Naive thymus-derived CD8-positive, alpha-beta T cell (primary cell): ENCODE measurements at regions not wholly inside any gene's neighbourhood (a gene's known extent, or its start where the extent isn't known, plus 50 kb on each side); places are given as distances from the start of the nearest gene placed in this dataset.

ENCODE experiments used
- ATAC-seq, 2 donors: fragments of 150-1000 bp; cut with Tn5 transposase in 1 of 2; sonication (Bioruptor Pico), chemical (Tn5 transposase) in 1 of 2; 1 replicate in 1 of 2; 2 replicates in 1 of 2; pipeline ENCODE4 v1.10.0; 2021; ENCODE audit warnings: mild to moderate bottlenecking in 2 of 2, moderate library complexity in 2 of 2
- POLR2A ChIA-PET: fragments of 350-600 bp; sonication (Branson Sonifier 250); formaldehyde crosslinking; loops from one replicate; lab custom pipeline; 2021; ENCODE audit warnings: antibody characterized with exemption; lab: Charles Lee
- DNase-seq, 10 donors: peaks; one replicate each; pipeline versions ENCODE4 v3.0.0 to v3.0.0-alpha.2; 2020 to 2022
- H3K27ac Mint-ChIP-seq, 10 donors: one replicate each; pipeline ENCODE4 v1.8.0; 2020 to 2022; ENCODE audit warnings: mild to moderate bottlenecking in 10 of 10, mixed read lengths in 10 of 10, moderate library complexity in 4 of 10, inconsistent platforms in 1 of 10
- H3K27me3 Mint-ChIP-seq, 5 donors: one replicate each; pipeline ENCODE4 v1.8.0; 2021 to 2022; ENCODE audit warnings: mixed read lengths in 5 of 5
- H3K36me3 Mint-ChIP-seq, 3 donors: one replicate each; pipeline ENCODE4 v1.8.0; 2020 to 2022; ENCODE audit warnings: mixed read lengths in 3 of 3, mild to moderate bottlenecking in 2 of 3, inconsistent platforms in 1 of 3
- H3K4me1 Mint-ChIP-seq, 4 donors: one replicate each; pipeline ENCODE4 v1.8.0; 2021 to 2022; ENCODE audit warnings: mixed read lengths in 4 of 4
- H3K4me3 Mint-ChIP-seq, 10 donors: one replicate each; pipeline ENCODE4 v1.8.0; 2020 to 2022; ENCODE audit warnings: mild to moderate bottlenecking in 10 of 10, mixed read lengths in 10 of 10, moderate library complexity in 6 of 10, inconsistent platforms in 1 of 10
- H3K9me3 Mint-ChIP-seq, 9 donors: one replicate each; pipeline ENCODE4 v1.8.0; 2020 to 2022; ENCODE audit warnings: mixed read lengths in 9 of 9, mild to moderate bottlenecking in 3 of 9, inconsistent platforms in 1 of 9, moderate library complexity in 1 of 9

DNA sequence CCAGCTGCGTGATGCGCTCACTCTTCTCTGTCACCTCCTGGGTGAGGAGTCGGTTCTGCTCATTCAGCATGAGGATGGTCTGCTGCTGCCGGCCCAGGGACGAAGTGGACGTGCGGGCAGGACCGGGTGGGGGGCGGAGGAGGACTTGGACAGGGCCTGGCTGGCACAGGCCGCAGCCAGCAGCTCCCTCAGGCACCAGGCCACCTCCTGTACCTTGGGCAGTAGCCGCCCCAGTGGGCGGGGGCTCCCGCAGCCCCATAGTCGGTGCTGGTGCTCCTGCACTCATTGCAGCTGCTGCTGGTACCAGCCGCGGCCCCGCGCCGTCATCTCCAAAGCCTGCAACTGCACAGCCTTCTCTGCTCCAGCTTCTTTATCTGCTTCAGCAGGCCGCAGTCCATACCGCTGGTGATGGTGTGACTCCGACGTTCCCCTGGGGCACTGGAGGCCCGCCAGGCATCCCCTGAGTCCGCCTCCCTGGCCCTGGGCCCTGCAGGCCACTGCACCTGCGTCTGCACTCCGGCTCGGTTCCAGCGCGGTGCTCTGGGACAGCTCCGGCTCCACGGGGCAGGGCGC, 884.9 kb upstream of the ZNF722 start:
- POLR2A ChIA-PET = interaction anchor here (0.6 kb wide), 1 partner anchor 1601 kb away, joined by 4 read pairs; no protein-coding TSS in a partner anchor
- no peak for ATAC-seq
- no peak for DNase-seq
- H3K27ac Mint-ChIP-seq = no peak overlapping the region
- no peaks in the 10 kb centered on the region for H3K4me1 Mint-ChIP-seq
- peaks cover 0 to 49% (median 16%) of the 10 kb centered on the region in 9 donors for H3K9me3 Mint-ChIP-seq
- no peaks in the 10 kb centered on the region for H3K27me3 Mint-ChIP-seq
- H3K4me3 Mint-ChIP-seq = no peak overlapping the region
- peaks cover 0 to 13% (median 0%) of the 10 kb centered on the region in 3 donors for H3K36me3 Mint-ChIP-seq

DNA sequence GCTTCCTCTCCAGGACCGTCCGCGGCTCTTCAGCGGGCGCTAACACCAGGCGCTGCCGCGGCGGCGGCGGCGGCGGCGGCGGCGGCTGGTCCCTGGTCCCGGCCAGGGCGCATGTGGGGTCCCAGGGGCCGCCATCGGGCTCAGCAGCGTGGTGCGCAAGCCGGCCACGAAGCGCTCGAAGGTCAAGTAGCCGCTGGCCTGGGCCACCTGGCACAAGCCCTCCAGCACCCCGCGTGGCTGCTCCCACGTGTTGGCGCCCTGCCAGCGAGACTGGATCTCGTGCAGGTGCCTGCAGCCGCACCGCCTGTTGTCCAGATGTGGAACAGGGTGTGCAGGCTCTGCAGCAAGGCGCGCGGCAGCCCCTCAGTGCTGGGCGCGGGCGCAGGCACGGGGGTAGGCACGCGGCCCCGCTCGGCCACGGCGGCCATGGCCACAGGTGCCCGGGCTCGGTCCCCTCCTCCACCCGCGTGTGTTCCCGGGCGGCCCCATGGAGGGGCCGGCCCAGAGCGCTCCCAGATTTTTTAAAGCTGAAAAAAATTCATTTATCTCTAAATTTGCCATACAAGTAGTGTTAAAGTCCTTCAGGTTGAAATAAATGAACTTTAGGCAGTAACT, 884.2 kb upstream of the ZNF722 start:
- Mint-ChIP-seq H3K4me1 (no peaks in the 10 kb centered on the region), H3K9me3 (peaks cover 0 to 47% (median 19%) of the 10 kb centered on the region in 9 donors), H3K27ac (no peak overlapping the region), H3K4me3 (no peak overlapping the region), H3K36me3 (peaks cover 0 to 13% (median 0%) of the 10 kb centered on the region in 3 donors), H3K27me3 (no peaks in the 10 kb centered on the region)
- POLR2A ChIA-PET = no interaction called here
- DNase-seq (no peak), ATAC-seq (no peak)
